ENCODE measurements at regions not wholly inside any gene's neighbourhood (a gene's known extent, or its start where the extent isn't known, plus 50 kb on each side); places are given as distances from the start of the nearest gene placed in this dataset.

- TF ChIP-seq ARNTL (CRISPR knock-in tag; IDR thresholded peaks at IDR 0.05; ENCODE audit: borderline replicate concordance, low read depth) (no peak), TCF4 (CRISPR knock-in tag; IDR thresholded peaks at IDR 0.05; ENCODE audit: borderline replicate concordance) (no peak), BACH2 (CRISPR knock-in tag; IDR thresholded peaks at IDR 0.05; ENCODE audit: borderline replicate concordance) (no peak), ZC3H10 (CRISPR knock-in tag; IDR thresholded peaks at IDR 0.05) (no peak), ZNF8 (CRISPR knock-in tag; IDR thresholded peaks at IDR 0.05) (no peak), PPARA (CRISPR knock-in tag; IDR thresholded peaks at IDR 0.05; ENCODE audit: borderline replicate concordance) (no peak), TOX (CRISPR knock-in tag; IDR thresholded peaks at IDR 0.05; ENCODE audit: borderline replicate concordance) (no peak), ISL1 (CRISPR knock-in tag; IDR thresholded peaks at IDR 0.05) (no peak), OSR1 (CRISPR knock-in tag; IDR thresholded peaks at IDR 0.05) (no peak), CSDC2 (CRISPR knock-in tag; IDR thresholded peaks at IDR 0.05) (no peak)
- TF ChIP-seq, protein P1, sequence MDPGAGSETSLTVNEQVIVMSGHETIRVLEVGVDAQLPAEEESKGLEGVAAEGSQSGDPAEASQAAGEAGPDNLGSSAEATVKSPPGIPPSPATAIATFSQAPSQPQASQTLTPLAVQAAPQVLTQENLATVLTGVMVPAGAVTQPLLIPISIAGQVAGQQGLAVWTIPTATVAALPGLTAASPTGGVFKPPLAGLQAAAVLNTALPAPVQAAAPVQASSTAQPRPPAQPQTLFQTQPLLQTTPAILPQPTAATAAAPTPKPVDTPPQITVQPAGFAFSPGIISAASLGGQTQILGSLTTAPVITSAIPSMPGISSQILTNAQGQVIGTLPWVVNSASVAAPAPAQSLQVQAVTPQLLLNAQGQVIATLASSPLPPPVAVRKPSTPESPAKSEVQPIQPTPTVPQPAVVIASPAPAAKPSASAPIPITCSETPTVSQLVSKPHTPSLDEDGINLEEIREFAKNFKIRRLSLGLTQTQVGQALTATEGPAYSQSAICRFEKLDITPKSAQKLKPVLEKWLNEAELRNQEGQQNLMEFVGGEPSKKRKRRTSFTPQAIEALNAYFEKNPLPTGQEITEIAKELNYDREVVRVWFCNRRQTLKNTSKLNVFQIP (CRISPR knock-in tag; IDR thresholded peaks at IDR 0.05; ENCODE audit: borderline replicate concordance, low read depth), result no peak
- no peak for ATAC-seq
Observed at GRCh38 chr1:222373831-222374602, 173.9 kb downstream of the HHIPL2 start.

GRCh38 chr1:222373216-222373615 is 174.7 kb downstream of the HHIPL2 start:
- no peak for ATAC-seq
- TF ChIP-seq ZNF8 (CRISPR knock-in tag; IDR thresholded peaks at IDR 0.05) (no peak), OSR1 (CRISPR knock-in tag; IDR thresholded peaks at IDR 0.05) (no peak), ZFP3 (CRISPR knock-in tag; IDR thresholded peaks at IDR 0.05) (no peak), TOX (CRISPR knock-in tag; IDR thresholded peaks at IDR 0.05; ENCODE audit: borderline replicate concordance) (no peak), ZNF565 (CRISPR knock-in tag; conservative IDR thresholded peaks at IDR 0.05; ENCODE audit: low read depth) (no peak), GLIS3 (CRISPR knock-in tag; IDR thresholded peaks at IDR 0.05) (no peak)
- TF ChIP-seq, protein P2, sequence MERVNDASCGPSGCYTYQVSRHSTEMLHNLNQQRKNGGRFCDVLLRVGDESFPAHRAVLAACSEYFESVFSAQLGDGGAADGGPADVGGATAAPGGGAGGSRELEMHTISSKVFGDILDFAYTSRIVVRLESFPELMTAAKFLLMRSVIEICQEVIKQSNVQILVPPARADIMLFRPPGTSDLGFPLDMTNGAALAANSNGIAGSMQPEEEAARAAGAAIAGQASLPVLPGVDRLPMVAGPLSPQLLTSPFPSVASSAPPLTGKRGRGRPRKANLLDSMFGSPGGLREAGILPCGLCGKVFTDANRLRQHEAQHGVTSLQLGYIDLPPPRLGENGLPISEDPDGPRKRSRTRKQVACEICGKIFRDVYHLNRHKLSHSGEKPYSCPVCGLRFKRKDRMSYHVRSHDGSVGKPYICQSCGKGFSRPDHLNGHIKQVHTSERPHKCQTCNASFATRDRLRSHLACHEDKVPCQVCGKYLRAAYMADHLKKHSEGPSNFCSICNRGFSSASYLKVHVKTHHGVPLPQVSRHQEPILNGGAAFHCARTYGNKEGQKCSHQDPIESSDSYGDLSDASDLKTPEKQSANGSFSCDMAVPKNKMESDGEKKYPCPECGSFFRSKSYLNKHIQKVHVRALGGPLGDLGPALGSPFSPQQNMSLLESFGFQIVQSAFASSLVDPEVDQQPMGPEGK (CRISPR knock-in tag; IDR thresholded peaks at IDR 0.05; ENCODE audit: borderline replicate concordance), result no peak
- TF ChIP-seq, protein P1 (CRISPR knock-in tag; IDR thresholded peaks at IDR 0.05; ENCODE audit: borderline replicate concordance, low read depth), result no peak
- TF ChIP-seq, protein P3, sequence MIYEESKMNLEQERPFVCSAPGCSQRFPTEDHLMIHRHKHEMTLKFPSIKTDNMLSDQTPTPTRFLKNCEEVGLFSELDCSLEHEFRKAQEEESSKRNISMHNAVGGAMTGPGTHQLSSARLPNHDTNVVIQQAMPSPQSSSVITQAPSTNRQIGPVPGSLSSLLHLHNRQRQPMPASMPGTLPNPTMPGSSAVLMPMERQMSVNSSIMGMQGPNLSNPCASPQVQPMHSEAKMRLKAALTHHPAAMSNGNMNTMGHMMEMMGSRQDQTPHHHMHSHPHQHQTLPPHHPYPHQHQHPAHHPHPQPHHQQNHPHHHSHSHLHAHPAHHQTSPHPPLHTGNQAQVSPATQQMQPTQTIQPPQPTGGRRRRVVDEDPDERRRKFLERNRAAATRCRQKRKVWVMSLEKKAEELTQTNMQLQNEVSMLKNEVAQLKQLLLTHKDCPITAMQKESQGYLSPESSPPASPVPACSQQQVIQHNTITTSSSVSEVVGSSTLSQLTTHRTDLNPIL (CRISPR knock-in tag; IDR thresholded peaks at IDR 0.05; ENCODE audit: low read depth), result no peak

DNA sequence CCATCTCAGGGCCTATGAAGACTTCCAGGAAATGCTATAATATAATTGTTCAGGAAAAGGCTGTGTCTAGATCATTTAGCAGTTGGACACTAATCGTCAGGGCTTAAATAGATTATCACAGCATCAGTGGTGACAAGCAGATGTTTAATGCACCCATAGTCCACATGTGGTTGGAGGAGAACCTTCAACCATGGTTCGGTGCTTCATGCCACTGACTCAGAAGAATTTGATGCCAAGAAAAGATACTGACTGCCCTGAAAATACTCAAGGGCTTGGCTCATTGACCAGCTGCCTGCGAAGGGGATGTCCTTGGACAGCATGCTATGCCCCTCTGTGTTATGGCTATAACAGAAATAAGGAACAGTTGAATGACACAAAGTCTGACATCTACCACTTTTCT is 175.7 kb downstream of the HHIPL2 start:
- TF ChIP-seq CSRNP3 (CRISPR knock-in tag; IDR thresholded peaks at IDR 0.05) (no peak), ZNF8 (CRISPR knock-in tag; IDR thresholded peaks at IDR 0.05) (no peak), OSR1 (CRISPR knock-in tag; IDR thresholded peaks at IDR 0.05) (no peak), ZNF70 (CRISPR knock-in tag; IDR thresholded peaks at IDR 0.05) (no peak), ZC3H10 (CRISPR knock-in tag; IDR thresholded peaks at IDR 0.05) (no peak), PPARA (CRISPR knock-in tag; IDR thresholded peaks at IDR 0.05; ENCODE audit: borderline replicate concordance) (no peak), TOX (CRISPR knock-in tag; IDR thresholded peaks at IDR 0.05; ENCODE audit: borderline replicate concordance) (no peak), ZFP3 (CRISPR knock-in tag; IDR thresholded peaks at IDR 0.05) (no peak), ZFP30 (CRISPR knock-in tag; IDR thresholded peaks at IDR 0.05) (no peak), TCF4 (CRISPR knock-in tag; IDR thresholded peaks at IDR 0.05; ENCODE audit: borderline replicate concordance) (no peak), ARNTL (CRISPR knock-in tag; IDR thresholded peaks at IDR 0.05; ENCODE audit: borderline replicate concordance, low read depth) (no peak), SNAI2 (CRISPR knock-in tag; IDR thresholded peaks at IDR 0.05) (no peak), ESRRG (CRISPR knock-in tag; IDR thresholded peaks at IDR 0.05) (no peak), CSDC2 (CRISPR knock-in tag; IDR thresholded peaks at IDR 0.05) (no peak), ISL1 (CRISPR knock-in tag; IDR thresholded peaks at IDR 0.05) (no peak), ZNF565 (CRISPR knock-in tag; conservative IDR thresholded peaks at IDR 0.05; ENCODE audit: low read depth) (no peak)
- TF ChIP-seq, protein P3 (CRISPR knock-in tag; IDR thresholded peaks at IDR 0.05; ENCODE audit: low read depth), result no peak
- TF ChIP-seq, protein P4, sequence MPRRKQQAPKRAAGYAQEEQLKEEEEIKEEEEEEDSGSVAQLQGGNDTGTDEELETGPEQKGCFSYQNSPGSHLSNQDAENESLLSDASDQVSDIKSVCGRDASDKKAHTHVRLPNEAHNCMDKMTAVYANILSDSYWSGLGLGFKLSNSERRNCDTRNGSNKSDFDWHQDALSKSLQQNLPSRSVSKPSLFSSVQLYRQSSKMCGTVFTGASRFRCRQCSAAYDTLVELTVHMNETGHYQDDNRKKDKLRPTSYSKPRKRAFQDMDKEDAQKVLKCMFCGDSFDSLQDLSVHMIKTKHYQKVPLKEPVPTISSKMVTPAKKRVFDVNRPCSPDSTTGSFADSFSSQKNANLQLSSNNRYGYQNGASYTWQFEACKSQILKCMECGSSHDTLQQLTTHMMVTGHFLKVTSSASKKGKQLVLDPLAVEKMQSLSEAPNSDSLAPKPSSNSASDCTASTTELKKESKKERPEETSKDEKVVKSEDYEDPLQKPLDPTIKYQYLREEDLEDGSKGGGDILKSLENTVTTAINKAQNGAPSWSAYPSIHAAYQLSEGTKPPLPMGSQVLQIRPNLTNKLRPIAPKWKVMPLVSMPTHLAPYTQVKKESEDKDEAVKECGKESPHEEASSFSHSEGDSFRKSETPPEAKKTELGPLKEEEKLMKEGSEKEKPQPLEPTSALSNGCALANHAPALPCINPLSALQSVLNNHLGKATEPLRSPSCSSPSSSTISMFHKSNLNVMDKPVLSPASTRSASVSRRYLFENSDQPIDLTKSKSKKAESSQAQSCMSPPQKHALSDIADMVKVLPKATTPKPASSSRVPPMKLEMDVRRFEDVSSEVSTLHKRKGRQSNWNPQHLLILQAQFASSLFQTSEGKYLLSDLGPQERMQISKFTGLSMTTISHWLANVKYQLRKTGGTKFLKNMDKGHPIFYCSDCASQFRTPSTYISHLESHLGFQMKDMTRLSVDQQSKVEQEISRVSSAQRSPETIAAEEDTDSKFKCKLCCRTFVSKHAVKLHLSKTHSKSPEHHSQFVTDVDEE (CRISPR knock-in tag; IDR thresholded peaks at IDR 0.05), result no peak
- no peak for ATAC-seq

Measured in SK-N-SH treated with all-trans-retinoic acid at 6 μM for 48 hours (cell line).